HG03039 (cell line): ENCODE measurements at regions not wholly inside any gene's neighbourhood (a gene's known extent, or its start where the extent isn't known, plus 50 kb on each side); places are given as distances from the start of the nearest gene placed in this dataset.
"Not testable (repeated sequence)": the region's sequence is repeated elsewhere in the genome, so short reads cannot be mapped to it uniquely, and the experiment has no call there.

Experiments used
- ATAC-seq: cut with Tn5 transposase; IDR thresholded peaks from one replicate; pipeline ENCODE4 v1.9.1; 2021; ENCODE audit warnings: mild to moderate bottlenecking, moderate library complexity; ENCODE audit not compliant: unreplicated experiment

GRCh38 chr10:50997461-50997860, 76.8 kb upstream of the PRKG1 start:
- ATAC-seq: no peak

GRCh38 chr10:50999163-50999562, 75.1 kb upstream of the PRKG1 start:
- ATAC-seq: no peak

GRCh38 chr10:51000164-51000563, 74.1 kb upstream of the PRKG1 start:
- ATAC-seq: no peak

- no peak for ATAC-seq
Measured at GRCh38 chr10:51000976-51001375, 73.3 kb upstream of the PRKG1 start.

- no peak for ATAC-seq
Measured at GRCh38 chr10:51001587-51001986, 72.7 kb upstream of the PRKG1 start.

- ATAC-seq: no peak
Measured at GRCh38 chr10:51002469-51002868, 71.8 kb upstream of the PRKG1 start.

- no peak for ATAC-seq
Measured at GRCh38 chr10:51004776-51005175, 69.5 kb upstream of the PRKG1 start.

- no peak for ATAC-seq
Measured at GRCh38 chr10:51005551-51005950, 68.7 kb upstream of the PRKG1 start.

- ATAC-seq: no peak
Measured at GRCh38 chr10:51006686-51007085, 67.6 kb upstream of the PRKG1 start.

- no peak for ATAC-seq
Measured at GRCh38 chr10:51007781-51008180, 66.5 kb upstream of the PRKG1 start.

- no peak for ATAC-seq
Measured at GRCh38 chr10:51008346-51008745, 65.9 kb upstream of the PRKG1 start.

GRCh38 chr10:51010977-51011376, 63.3 kb upstream of the PRKG1 start:
- peak; percentile 65 for ATAC-seq

GRCh38 chr10:51012073-51012472, 62.2 kb upstream of the PRKG1 start:
- no peak for ATAC-seq

GRCh38 chr10:51014680-51015389, 59.5 kb upstream of the PRKG1 start:
- no peak for ATAC-seq

GRCh38 chr10:51015390-51015754, 58.9 kb upstream of the PRKG1 start:
- not testable (repeated sequence) for ATAC-seq

- no peak for ATAC-seq
Measured at GRCh38 chr10:51020200-51020599, 54.1 kb upstream of the PRKG1 start.

GRCh38 chr10:51022933-51023585, 51.2 kb upstream of the PRKG1 start:
- ATAC-seq: no peak

GRCh38 chr10:51023636-51024035, 50.7 kb upstream of the PRKG1 start:
- ATAC-seq: no peak
